CD8-positive, alpha-beta memory T cell (primary cell): ENCODE measurements at regions not wholly inside any gene's neighbourhood (a gene's known extent, or its start where the extent isn't known, plus 50 kb on each side); places are given as distances from the start of the nearest gene placed in this dataset.

Experiments
- CTCF ChIA-PET: fragments of 350-600 bp; sonication (Branson Sonifier 250); formaldehyde crosslinking; loops from one replicate; lab custom pipeline; 2021; ENCODE audit warnings: antibody characterized with exemption; lab: Charles Lee
- POLR2A ChIA-PET: fragments of 350-600 bp; sonication (Branson Sonifier 250); formaldehyde crosslinking; loops from one replicate; lab custom pipeline; 2021; ENCODE audit warnings: antibody characterized with exemption; lab: Charles Lee
- DNase-seq, 5 donors: peaks; one replicate each; pipeline versions ENCODE4 v3.0.0 to v3.0.0-alpha.2; 2020 to 2022; ENCODE audit warnings: mixed read lengths in 1 of 5
- H3K27ac ChIP-seq: one replicate; pipeline ENCODE4 v1.7.0; 2013; ENCODE audit warnings: low read depth, mild to moderate bottlenecking, low read length, moderate library complexity
- H3K27me3 ChIP-seq: 2 replicates; pipeline ENCODE4 v1.7.0; 2013; ENCODE audit warnings: low read length, mild to moderate bottlenecking; ENCODE audit not compliant: insufficient read depth, poor library complexity, severe bottlenecking
- H3K36me3 ChIP-seq: 2 replicates; pipeline ENCODE4 v1.7.0; 2013; ENCODE audit warnings: mild to moderate bottlenecking, low read length, moderate library complexity; ENCODE audit not compliant: insufficient read depth
- H3K4me1 ChIP-seq: 2 replicates; pipeline ENCODE4 v1.7.0; 2013; ENCODE audit warnings: mild to moderate bottlenecking, low read length, moderate library complexity; ENCODE audit not compliant: insufficient read depth
- H3K4me3 ChIP-seq: 2 replicates; pipeline ENCODE4 v1.7.0; 2013; ENCODE audit warnings: mild to moderate bottlenecking, low read length
- H3K9me3 ChIP-seq: 2 replicates; pipeline ENCODE4 v1.7.0; 2013; ENCODE audit warnings: mild to moderate bottlenecking, low read length
- H3K27ac Mint-ChIP-seq, 8 donors: one replicate each; pipeline ENCODE4 v1.8.0; 2020 to 2021; ENCODE audit warnings: mixed read lengths in 8 of 8, mild to moderate bottlenecking in 6 of 8, inconsistent platforms in 3 of 8, moderate library complexity in 3 of 8
- H3K27me3 Mint-ChIP-seq, 2 donors: one replicate each; pipeline ENCODE4 v1.8.0; 2020 to 2021; ENCODE audit warnings: mixed read lengths in 2 of 2, mild to moderate bottlenecking in 1 of 2, moderate library complexity in 1 of 2
- H3K36me3 Mint-ChIP-seq, 3 donors: one replicate each; pipeline ENCODE4 v1.8.0; 2020 to 2021; ENCODE audit warnings: mixed read lengths in 3 of 3, inconsistent platforms in 1 of 3, mild to moderate bottlenecking in 1 of 3
- H3K4me1 Mint-ChIP-seq, 3 donors: one replicate each; pipeline ENCODE4 v1.8.0; 2020 to 2021; ENCODE audit warnings: mixed read lengths in 3 of 3, inconsistent platforms in 1 of 3, mild to moderate bottlenecking in 1 of 3
- H3K4me3 Mint-ChIP-seq, 7 donors: one replicate each; pipeline ENCODE4 v1.8.0; 2020 to 2021; ENCODE audit warnings: mixed read lengths in 7 of 7, mild to moderate bottlenecking in 6 of 7, moderate library complexity in 4 of 7, inconsistent platforms in 2 of 7
- H3K9me3 Mint-ChIP-seq, 5 donors: one replicate each; pipeline ENCODE4 v1.8.0; 2020 to 2022; ENCODE audit warnings: mixed read lengths in 5 of 5, mild to moderate bottlenecking in 3 of 5, moderate library complexity in 2 of 5, inconsistent platforms in 1 of 5

DNA sequence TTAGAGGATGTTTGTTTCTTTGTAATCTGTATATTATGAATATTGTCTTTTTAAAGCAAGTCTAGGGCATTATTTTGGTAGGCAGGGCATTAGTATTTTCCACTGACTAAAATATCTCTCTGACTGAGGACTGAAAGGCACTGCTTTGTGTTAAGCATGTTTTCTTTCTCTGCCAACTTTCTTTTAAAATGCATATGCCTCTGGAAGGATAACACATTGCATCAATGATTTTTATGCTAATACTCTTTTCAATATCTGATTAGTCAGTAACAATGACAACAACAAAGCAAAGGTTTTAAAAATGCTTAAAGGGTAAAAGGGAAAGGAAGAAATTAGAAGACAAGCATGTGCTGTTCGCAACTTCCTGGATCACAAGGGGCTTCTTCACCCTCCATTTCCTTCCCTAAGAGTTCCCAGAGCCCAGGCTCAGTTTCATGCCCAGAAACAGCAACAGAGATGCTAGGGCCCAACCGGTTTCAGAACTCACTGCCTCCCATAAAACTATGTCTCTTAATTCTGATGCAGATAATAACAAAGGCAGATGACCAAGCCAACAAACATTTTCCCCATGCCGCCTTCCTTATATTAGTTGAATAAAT is 786.8 kb upstream of the ACVR2A start:
- no peaks in the 10 kb centered on the region for H3K4me1 Mint-ChIP-seq
- peak overlapping the region in 1 of 8 donors; percentile 10 for H3K27ac Mint-ChIP-seq
- POLR2A ChIA-PET: no interaction called here
- H3K9me3 Mint-ChIP-seq: no peaks in the 10 kb centered on the region
- no peak overlapping the region for H3K4me3 Mint-ChIP-seq
- H3K4me3 ChIP-seq: no peak overlapping the region
- no peak for DNase-seq
- H3K36me3 ChIP-seq: no peaks in the 10 kb centered on the region
- no peaks in the 10 kb centered on the region for H3K4me1 ChIP-seq
- H3K36me3 Mint-ChIP-seq: no peaks in the 10 kb centered on the region
- H3K27ac ChIP-seq: no peak overlapping the region
- H3K27me3 Mint-ChIP-seq: no peaks in the 10 kb centered on the region
- H3K9me3 ChIP-seq: no peaks in the 10 kb centered on the region
- H3K27me3 ChIP-seq: no peaks in the 10 kb centered on the region
- CTCF ChIA-PET: no interaction called here

- Histone ChIP-seq H3K27ac (no peak overlapping the region), H3K27me3 (no peaks in the 10 kb centered on the region), H3K9me3 (no peaks in the 10 kb centered on the region), H3K36me3 (no peaks in the 10 kb centered on the region), H3K4me1 (no peaks in the 10 kb centered on the region), H3K4me3 (no peak overlapping the region)
- Mint-ChIP-seq H3K27ac (no peak overlapping the region), H3K9me3 (no peaks in the 10 kb centered on the region), H3K27me3 (peaks cover 0 to 2% of the 10 kb centered on the region in 2 donors), H3K4me3 (no peak overlapping the region), H3K36me3 (no peaks in the 10 kb centered on the region), H3K4me1 (no peaks in the 10 kb centered on the region)
- POLR2A ChIA-PET: no interaction called here
- no peak for DNase-seq
- CTCF ChIA-PET: no interaction called here
Measured at GRCh38 chr2:147051814-147052213, 793.0 kb upstream of the ACVR2A start.

DNA sequence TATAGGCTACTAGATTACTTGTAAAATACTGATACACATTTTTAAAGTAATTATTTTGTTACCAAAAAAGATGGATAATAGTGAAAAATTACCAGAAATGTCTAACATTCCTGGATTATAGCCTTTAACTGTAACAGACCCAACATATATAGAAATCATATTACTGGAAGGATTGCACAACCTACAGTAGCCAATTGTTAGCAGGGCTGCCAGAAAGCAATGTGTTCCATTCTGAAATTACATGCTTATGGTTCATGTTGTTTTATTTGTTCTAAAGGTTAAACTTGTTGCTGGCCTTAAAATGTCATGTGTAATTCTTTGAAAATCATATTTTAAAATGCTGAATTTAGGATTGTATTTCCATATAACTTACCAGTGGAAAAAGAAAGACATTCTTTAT is 793.6 kb upstream of the ACVR2A start:
- POLR2A ChIA-PET: no interaction called here
- no peaks in the 10 kb centered on the region for H3K9me3 ChIP-seq
- CTCF ChIA-PET: no interaction called here
- DNase-seq: no peak
- H3K36me3 Mint-ChIP-seq: no peaks in the 10 kb centered on the region
- no peaks in the 10 kb centered on the region for H3K4me1 Mint-ChIP-seq
- no peak overlapping the region for H3K4me3 ChIP-seq
- no peak overlapping the region for H3K27ac Mint-ChIP-seq
- no peaks in the 10 kb centered on the region for H3K4me1 ChIP-seq
- no peak overlapping the region for H3K27ac ChIP-seq
- H3K27me3 Mint-ChIP-seq: peaks cover 0 to 2% of the 10 kb centered on the region in 2 donors
- no peak overlapping the region for H3K4me3 Mint-ChIP-seq
- no peaks in the 10 kb centered on the region for H3K36me3 ChIP-seq
- H3K9me3 Mint-ChIP-seq: no peaks in the 10 kb centered on the region
- H3K27me3 ChIP-seq: no peaks in the 10 kb centered on the region

- H3K27ac ChIP-seq: no peak overlapping the region
- no peaks in the 10 kb centered on the region for H3K9me3 ChIP-seq
- no peaks in the 10 kb centered on the region for H3K27me3 ChIP-seq
- ChIA-PET CTCF (no interaction called here), POLR2A (no interaction called here)
- no peak for DNase-seq
- no peaks in the 10 kb centered on the region for H3K36me3 ChIP-seq
- Mint-ChIP-seq H3K27me3 (peaks cover 0 to 2% of the 10 kb centered on the region in 2 donors), H3K4me1 (no peaks in the 10 kb centered on the region), H3K9me3 (no peaks in the 10 kb centered on the region), H3K4me3 (no peak overlapping the region), H3K36me3 (no peaks in the 10 kb centered on the region), H3K27ac (no peak overlapping the region)
- H3K4me1 ChIP-seq: no peaks in the 10 kb centered on the region
- H3K4me3 ChIP-seq: no peak overlapping the region
Measured at GRCh38 chr2:147049957-147050356, 794.9 kb upstream of the ACVR2A start.

GRCh38 chr2:147046473-147046872 is 798.4 kb upstream of the ACVR2A start:
- no peaks in the 10 kb centered on the region for H3K27me3 ChIP-seq
- no peaks in the 10 kb centered on the region for H3K9me3 ChIP-seq
- no peaks in the 10 kb centered on the region for H3K4me1 ChIP-seq
- POLR2A ChIA-PET: no interaction called here
- peaks cover 0 to 2% of the 10 kb centered on the region in 2 donors for H3K27me3 Mint-ChIP-seq
- H3K36me3 ChIP-seq: no peaks in the 10 kb centered on the region
- H3K36me3 Mint-ChIP-seq: no peaks in the 10 kb centered on the region
- no peaks in the 10 kb centered on the region for H3K4me1 Mint-ChIP-seq
- H3K9me3 Mint-ChIP-seq: no peaks in the 10 kb centered on the region
- no peak overlapping the region for H3K4me3 ChIP-seq
- H3K4me3 Mint-ChIP-seq: no peak overlapping the region
- H3K27ac Mint-ChIP-seq: no peak overlapping the region
- DNase-seq: no peak
- H3K27ac ChIP-seq: no peak overlapping the region
- CTCF ChIA-PET: no interaction called here

DNA sequence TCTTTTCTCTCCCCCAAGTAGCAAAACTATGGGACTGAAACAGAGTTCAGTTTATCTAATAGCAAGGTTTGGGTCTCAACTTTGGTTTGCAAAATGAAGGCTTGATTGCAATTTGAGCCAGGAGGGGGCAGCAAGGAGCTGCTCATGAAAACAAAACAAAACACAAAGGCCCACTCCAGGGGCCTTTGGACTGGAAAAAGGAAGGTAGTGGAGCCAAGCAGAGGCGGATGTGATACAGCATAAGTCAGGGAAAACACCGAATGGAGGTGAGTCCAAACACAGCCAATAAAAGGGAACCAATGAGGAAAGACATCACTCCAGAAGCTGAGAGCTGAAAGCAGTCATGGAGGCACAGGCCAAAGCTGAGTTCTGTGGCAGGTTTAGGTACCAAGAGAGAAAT is 799.7 kb upstream of the ACVR2A start:
- H3K4me3 Mint-ChIP-seq: no peak overlapping the region
- no peak for DNase-seq
- no peaks in the 10 kb centered on the region for H3K9me3 ChIP-seq
- no peaks in the 10 kb centered on the region for H3K36me3 ChIP-seq
- peaks cover 0 to 3% (median 0%) of the 10 kb centered on the region in 5 donors for H3K9me3 Mint-ChIP-seq
- H3K27ac Mint-ChIP-seq: no peak overlapping the region
- ChIA-PET CTCF (interaction anchor here (1.4 to 2.2 kb wide), 3 partner anchors 15 to 866 kb away, joined by 3 to 9 read pairs (median 5); no protein-coding TSS in a partner anchor), POLR2A (no interaction called here)
- H3K27me3 Mint-ChIP-seq: peaks cover 0 to 2% of the 10 kb centered on the region in 2 donors
- no peak overlapping the region for H3K4me3 ChIP-seq
- no peaks in the 10 kb centered on the region for H3K4me1 Mint-ChIP-seq
- no peaks in the 10 kb centered on the region for H3K27me3 ChIP-seq
- H3K4me1 ChIP-seq: no peaks in the 10 kb centered on the region
- no peak overlapping the region for H3K27ac ChIP-seq
- no peaks in the 10 kb centered on the region for H3K36me3 Mint-ChIP-seq

DNA sequence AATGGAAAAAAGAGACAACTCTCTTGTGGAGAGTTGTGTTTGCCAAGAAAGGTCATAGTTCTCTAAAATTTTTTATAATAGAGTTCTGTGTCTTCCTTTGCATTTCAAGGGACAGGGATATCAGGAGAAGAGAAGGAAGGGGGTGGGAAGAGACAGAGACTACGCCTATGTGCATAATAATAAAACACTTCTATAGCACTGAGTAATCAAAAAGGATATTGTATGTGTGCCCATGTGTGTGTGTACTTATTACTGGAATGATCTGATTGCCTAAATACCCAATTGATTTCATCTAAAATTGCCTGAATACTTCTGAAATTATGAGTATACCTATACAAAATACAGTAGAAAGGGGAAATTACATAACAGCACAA is 803.7 kb upstream of the ACVR2A start:
- CTCF ChIA-PET: no interaction called here
- no peaks in the 10 kb centered on the region for H3K27me3 ChIP-seq
- no peaks in the 10 kb centered on the region for H3K4me1 ChIP-seq

DNA sequence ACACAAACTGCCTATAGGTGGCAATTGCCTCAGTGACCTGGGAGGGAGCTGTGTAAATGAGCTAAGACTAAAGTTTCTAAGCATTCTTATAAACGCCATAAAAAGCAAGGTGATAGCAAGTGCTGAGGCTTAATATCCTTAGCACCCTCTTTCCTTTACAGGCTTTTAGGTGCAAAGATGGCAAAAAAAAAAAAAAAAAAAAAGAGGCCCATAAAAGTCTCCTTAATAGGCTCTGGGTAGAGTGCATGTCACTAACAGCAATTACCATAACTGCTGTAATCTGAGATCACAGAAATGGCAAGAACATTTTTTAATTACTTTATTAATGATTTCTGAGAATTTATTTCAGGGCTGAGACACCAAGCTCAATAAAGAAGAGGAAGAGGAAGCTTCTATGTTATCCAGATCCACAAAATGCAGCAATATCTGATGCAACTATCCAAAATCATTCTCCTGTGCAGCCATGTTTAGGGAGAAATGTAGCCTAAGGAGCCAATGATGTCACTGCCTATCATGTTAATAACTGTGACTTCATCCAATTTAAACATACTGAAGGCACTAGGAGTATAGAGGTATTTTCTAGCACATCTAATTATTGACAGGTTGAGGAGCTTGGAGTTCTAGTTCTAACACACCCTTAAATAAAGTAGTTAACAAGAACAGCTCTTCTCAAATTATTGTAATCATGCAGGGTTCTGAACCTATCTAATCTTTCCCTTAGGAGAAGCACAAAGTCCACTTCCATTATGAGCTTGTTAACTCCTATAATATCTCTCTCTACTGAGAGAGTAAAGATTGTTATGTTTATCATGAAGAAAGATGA is 804.3 kb upstream of the ACVR2A start:
- Mint-ChIP-seq H3K4me3 (no peak overlapping the region), H3K27ac (no peak overlapping the region), H3K4me1 (peaks cover 0 to 5% (median 0%) of the 10 kb centered on the region in 3 donors), H3K9me3 (peaks cover 0 to 3% (median 0%) of the 10 kb centered on the region in 5 donors), H3K36me3 (no peaks in the 10 kb centered on the region), H3K27me3 (no peaks in the 10 kb centered on the region)
- Histone ChIP-seq H3K9me3 (no peaks in the 10 kb centered on the region), H3K27ac (no peak overlapping the region), H3K27me3 (no peaks in the 10 kb centered on the region), H3K36me3 (no peaks in the 10 kb centered on the region), H3K4me1 (no peaks in the 10 kb centered on the region), H3K4me3 (no peak overlapping the region)
- ChIA-PET POLR2A (no interaction called here), CTCF (no interaction called here)
- no peak for DNase-seq

More for the DNA sequence above, 803.7 kb upstream of the ACVR2A start:
- Mint-ChIP-seq H3K36me3 (no peaks in the 10 kb centered on the region), H3K27me3 (no peaks in the 10 kb centered on the region), H3K4me1 (peaks cover 0 to 5% (median 0%) of the 10 kb centered on the region in 3 donors), H3K27ac (no peak overlapping the region), H3K9me3 (peaks cover 0 to 3% (median 0%) of the 10 kb centered on the region in 5 donors), H3K4me3 (no peak overlapping the region)
- Histone ChIP-seq H3K4me3 (no peak overlapping the region), H3K27ac (no peak overlapping the region), H3K9me3 (no peaks in the 10 kb centered on the region), H3K36me3 (no peaks in the 10 kb centered on the region)
- DNase-seq: no peak
- POLR2A ChIA-PET: no interaction called here
